H1 (cell line): ENCODE measurements at regions not wholly inside any gene's neighbourhood (a gene's known extent, or its start where the extent isn't known, plus 50 kb on each side); places are given as distances from the start of the nearest gene placed in this dataset.

Source experiments
- CTCF ChIA-PET: fragments of 300-600 bp; sonication (Branson Sonifier 250); formaldehyde crosslinking; loops from one replicate; lab custom pipeline; 2021; ENCODE audit not compliant: partially characterized antibody; lab: Charles Lee
- POLR2A ChIA-PET: fragments of 300-600 bp; sonication (Branson Sonifier 250); formaldehyde crosslinking; loops from one replicate; lab custom pipeline; 2021; ENCODE audit warnings: inconsistent platforms; ENCODE audit not compliant: partially characterized antibody; lab: Charles Lee
- DNase-seq, 2 experiments: peaks; one replicate each; pipeline versions ENCODE4 v3.0.0 to v3.0.0-alpha.2; 2010 to 2022; ENCODE audit warnings: low spot score in 2 of 2, low read depth in 1 of 2, mixed read lengths in 1 of 2
- FAIRE-seq: peaks from 2 replicates; lab custom pipeline; 2011; peaks lifted over from hg19 to GRCh38; lab: Jason Lieb, UNC
- H2AFZ ChIP-seq: 2 replicates; pipeline ENCODE4 v1.8.1; 2012; ENCODE audit warnings: low read length, inconsistent platforms
- H2AK5ac ChIP-seq: 2 replicates; pipeline ENCODE4 v1.6.1; 2013; ENCODE audit warnings: low read depth, low read length
- H2BK120ac ChIP-seq: replicated peaks from 2 replicates; pipeline ENCODE3; 2013; ENCODE audit warnings: low read depth, low read length, inconsistent platforms
- H2BK12ac ChIP-seq: 2 replicates; pipeline ENCODE4 v1.6.1; 2013; ENCODE audit warnings: low read depth, low read length
- H2BK15ac ChIP-seq: 2 replicates; pipeline ENCODE4 v1.6.1; 2013; ENCODE audit warnings: low read length
- H2BK20ac ChIP-seq: 2 replicates; pipeline ENCODE4 v1.6.1; 2013; ENCODE audit warnings: low read length
- H2BK5ac ChIP-seq: 2 replicates; pipeline ENCODE4 v1.6.1; 2013; ENCODE audit warnings: low read depth, low read length
- H3K14ac ChIP-seq: 2 replicates; pipeline ENCODE4 v1.6.1; 2013; ENCODE audit warnings: inconsistent platforms; ENCODE audit not compliant: insufficient read length
- H3K18ac ChIP-seq: 2 replicates; pipeline ENCODE4 v1.6.1; 2013; ENCODE audit warnings: low read length; ENCODE audit errors: extremely low read depth
- H3K23ac ChIP-seq: 2 replicates; pipeline ENCODE4 v1.6.1; 2013; ENCODE audit warnings: inconsistent platforms; ENCODE audit not compliant: insufficient read length
- H3K23me2 ChIP-seq: 2 replicates; pipeline ENCODE4 v1.6.1; 2013; ENCODE audit warnings: low read depth, low read length
- H3K27ac ChIP-seq: 2 replicates; pipeline ENCODE4 v1.6.1; 2011; ENCODE audit warnings: low read depth, low read length, inconsistent platforms
- H3K27me3 ChIP-seq, 4 experiments: replicated peaks in 1 of 4; 1 replicate in 1 of 4; 2 replicates in 3 of 4; pipeline versions ENCODE4 v1.6.1 to v1.8.1; 2011 to 2013; ENCODE audit warnings: low read length in 3 of 4, mild to moderate bottlenecking in 3 of 4, inconsistent platforms in 2 of 4, mixed read lengths in 2 of 4, moderate library complexity in 1 of 4; ENCODE audit not compliant: control insufficient read depth in 3 of 4, insufficient read depth in 3 of 4; ENCODE audit errors: extremely low read depth in 1 of 4
- H3K36me3 ChIP-seq, 4 experiments: 2 replicates each; pipeline versions ENCODE4 v1.6.1 to v1.8.1; 2011 to 2013; ENCODE audit warnings: mild to moderate bottlenecking in 4 of 4, low read length in 3 of 4, moderate library complexity in 2 of 4, control low read depth in 1 of 4, inconsistent platforms in 1 of 4; ENCODE audit not compliant: insufficient read depth in 4 of 4, control insufficient read depth in 2 of 4
- H3K4ac ChIP-seq: replicated peaks from 2 replicates; pipeline ENCODE3; 2013; ENCODE audit warnings: low read length, low read depth, mixed read lengths, inconsistent platforms; ENCODE audit not compliant: insufficient read length
- H3K4me1 ChIP-seq, 4 experiments: replicated peaks in 1 of 4; 1 replicate in 1 of 4; 2 replicates in 3 of 4; pipeline versions ENCODE4 v1.6.1 to v1.8.1; 2011 to 2013; ENCODE audit warnings: low read length in 3 of 4, inconsistent platforms in 2 of 4, mixed read lengths in 1 of 4; ENCODE audit not compliant: insufficient read depth in 4 of 4, control insufficient read depth in 3 of 4
- H3K4me2 ChIP-seq, 2 experiments: 2 replicates each; pipeline versions ENCODE4 v1.6.1 to v1.8.1; 2011 to 2013; ENCODE audit warnings: low read depth in 2 of 2, low read length in 2 of 2, control low read depth in 1 of 2, inconsistent platforms in 1 of 2, mild to moderate bottlenecking in 1 of 2; ENCODE audit not compliant: insufficient read depth in 1 of 2
- H3K4me3 ChIP-seq, 4 experiments: fragments of 200-600, 300-600 bp in 1 of 4; sonication (generic), shearing (Covaris generic), sonication (Bioruptor Twin) in 1 of 4; 2 replicates each; pipeline versions ENCODE4 v1.5.1 to v1.8.1; 2011 to 2016; ENCODE audit warnings: low read length in 4 of 4, low read depth in 3 of 4, control low read depth in 2 of 4, inconsistent platforms in 2 of 4, mild to moderate bottlenecking in 2 of 4, mixed read lengths in 1 of 4, moderate library complexity in 1 of 4; ENCODE audit not compliant: insufficient read depth in 2 of 4; ENCODE audit errors: extremely low read depth in 1 of 4
- H3K56ac ChIP-seq: replicated peaks from 2 replicates; pipeline ENCODE3; 2013; ENCODE audit warnings: low read depth, mild to moderate bottlenecking, mixed read lengths, low read length, inconsistent platforms; ENCODE audit not compliant: insufficient read length
- H3K79me1 ChIP-seq: 2 replicates; pipeline ENCODE4 v1.6.1; 2013; ENCODE audit warnings: low read depth, low read length, control low read depth
- H3K79me2 ChIP-seq, 2 experiments: 2 replicates each; pipeline versions ENCODE4 v1.6.1 to v1.8.1; 2012 to 2013; ENCODE audit warnings: low read length in 2 of 2, mild to moderate bottlenecking in 2 of 2, inconsistent platforms in 1 of 2; ENCODE audit not compliant: insufficient read depth in 2 of 2, control insufficient read depth in 1 of 2
- H3K9ac ChIP-seq, 4 experiments: replicated peaks in 1 of 4; 1 replicate in 1 of 4; 2 replicates in 3 of 4; pipeline versions ENCODE4 v1.6.1 to v1.8.1; 2011 to 2013; ENCODE audit warnings: low read depth in 3 of 4, low read length in 3 of 4, control low read depth in 2 of 4, mild to moderate bottlenecking in 2 of 4, moderate library complexity in 2 of 4, inconsistent platforms in 1 of 4; ENCODE audit errors: extremely low read depth in 1 of 4
- H3K9me3 ChIP-seq, 2 experiments: 2 replicates each; pipeline versions ENCODE4 v1.6.1 to v1.8.1; 2012 to 2013; ENCODE audit warnings: mild to moderate bottlenecking in 2 of 2, moderate library complexity in 2 of 2, control low read depth in 1 of 2, inconsistent platforms in 1 of 2, low read depth in 1 of 2, low read length in 1 of 2, mixed read lengths in 1 of 2; ENCODE audit not compliant: insufficient read depth in 2 of 2
- H4K20me1 ChIP-seq, 2 experiments: replicated peaks in 1 of 2; 2 replicates each; pipeline versions ENCODE3 to v1.8.1; 2011 to 2013; ENCODE audit warnings: inconsistent platforms in 2 of 2, low read length in 2 of 2, mild to moderate bottlenecking in 1 of 2; ENCODE audit not compliant: insufficient read depth in 2 of 2, control insufficient read depth in 1 of 2
- H4K5ac ChIP-seq: 2 replicates; pipeline ENCODE4 v1.6.1; 2013; ENCODE audit warnings: low read length, low read depth, mixed read lengths, inconsistent platforms; ENCODE audit not compliant: insufficient read length
- H4K8ac ChIP-seq: 2 replicates; pipeline ENCODE4 v1.8.0; 2013; ENCODE audit warnings: mild to moderate bottlenecking, moderate library complexity, low read length, inconsistent platforms; ENCODE audit not compliant: insufficient read depth; ENCODE audit errors: extremely low read depth
- H4K91ac ChIP-seq: replicated peaks from 2 replicates; pipeline ENCODE3; 2013; ENCODE audit warnings: low read length, mixed read lengths, inconsistent platforms; ENCODE audit not compliant: insufficient read length
- EZH2 ChIP-seq: fragments of 200-600 bp; sonication (generic); IDR thresholded peaks from 2 replicates; pipeline ENCODE4 v1.7.1; 2012; ENCODE audit warnings: low read depth, mild to moderate bottlenecking, moderate library complexity, low read length, inconsistent platforms; ENCODE audit not compliant: severe bottlenecking
- SRF ChIP-seq: IDR thresholded peaks from 2 replicates; pipeline ENCODE4 v1.6.1; 2011; ENCODE audit warnings: mild to moderate bottlenecking, low read depth, low read length, moderate library complexity
- TBP ChIP-seq: IDR thresholded peaks from 2 replicates; pipeline ENCODE4 v1.6.1; 2011; ENCODE audit warnings: low read depth, low read length, improper control_type of control experiment
- WGBS, 2 experiments: shearing (Covaris generic) in 1 of 2; methylation state at CpG; one replicate each; pipeline versions ENCODE4 v1.1.6 to v1.1.7; 2013 to 2015; ENCODE audit warnings: low lambda C conversion rate in 2 of 2, mixed read lengths in 2 of 2, inconsistent platforms in 1 of 2, low coverage in 1 of 2, missing lambda C conversion rate in 1 of 2; ENCODE audit not compliant: insufficient replicate concordance in 2 of 2, insufficient coverage in 1 of 2, insufficient read length in 1 of 2; ENCODE audit errors: extremely low coverage in 1 of 2, missing lambda C conversion rate in 1 of 2; 5-methylcytosine and 5-hydroxymethylcytosine counted together
- TF ChIP-seq, protein P1 (sequence below): IDR thresholded peaks from 2 replicates; pipeline ENCODE4 v1.6.1; 2012; ENCODE audit warnings: low read length, inconsistent platforms

DNA sequence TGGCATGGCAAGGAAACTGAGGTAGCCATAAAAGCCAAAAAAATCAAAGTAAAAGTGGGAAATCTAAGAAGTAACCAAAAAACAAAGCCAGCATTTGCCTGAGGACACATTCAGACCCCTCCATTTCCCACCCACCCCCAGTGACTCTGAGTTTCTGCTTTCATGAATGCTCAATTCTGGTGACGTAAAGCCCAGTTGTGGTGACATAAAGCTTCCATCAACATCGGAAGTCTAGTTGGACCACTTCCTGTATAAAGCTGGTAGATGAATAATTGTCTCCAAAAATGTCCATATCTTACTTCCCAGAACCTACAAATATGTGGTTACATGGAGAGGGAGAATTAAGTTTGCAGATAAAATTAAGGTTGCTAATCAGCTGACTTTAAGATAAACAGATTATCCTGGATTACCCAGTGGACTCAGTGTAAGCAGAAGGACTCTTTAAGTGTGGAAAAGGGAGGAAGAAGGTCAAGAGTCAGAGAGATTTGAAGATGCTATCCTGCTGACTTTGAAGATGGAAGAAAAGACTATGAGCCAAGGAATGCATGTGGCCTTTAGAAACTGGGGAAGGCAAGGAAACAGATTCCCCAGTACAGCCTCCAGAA, 62.0 kb upstream of the ST3GAL6 start:
- Histone ChIP-seq H3K23ac (no peak overlapping the region), H2BK15ac (no peak overlapping the region), H3K23me2 (no peaks in the 10 kb centered on the region), H2BK5ac (no peak overlapping the region), H2AFZ (no peak overlapping the region), H3K27me3 (no peaks in the 10 kb centered on the region), H3K27ac (no peak overlapping the region), H2BK120ac (no peak overlapping the region), H2AK5ac (no peak overlapping the region), H4K8ac (no peak overlapping the region), H3K14ac (no peak overlapping the region), H4K91ac (no peak overlapping the region), H3K36me3 (no peaks in the 10 kb centered on the region), H3K9ac (no peak overlapping the region), H3K79me2 (no peaks in the 10 kb centered on the region), H2BK20ac (no peak overlapping the region), H4K20me1 (no peaks in the 10 kb centered on the region), H3K9me3 (no peaks in the 10 kb centered on the region), H3K79me1 (no peaks in the 10 kb centered on the region), H2BK12ac (no peak overlapping the region), H3K56ac (no peak overlapping the region), H3K4ac (no peak overlapping the region), H3K4me2 (no peak overlapping the region), H3K4me1 (no peaks in the 10 kb centered on the region), H3K4me3 (no peak overlapping the region), H4K5ac (no peak overlapping the region), H3K18ac (no peak overlapping the region)
- POLR2A ChIA-PET = no interaction called here
- WGBS, 2 experiments = 86% methylated on average over 2 of the region's 2 CpGs; no CpG with 5 or more reads in 1 of the 2 experiments
- FAIRE-seq (no peak), DNase-seq (no peak)
- CTCF ChIA-PET = interaction anchor here (0.9 to 1.2 kb wide), 2 partner anchors 10 to 293 kb away, joined by 3 to 4 read pairs; no protein-coding TSS in a partner anchor
- TF ChIP-seq TBP (no peak), EZH2 (no peak), SRF (no peak)
- TF ChIP-seq, protein P1, sequence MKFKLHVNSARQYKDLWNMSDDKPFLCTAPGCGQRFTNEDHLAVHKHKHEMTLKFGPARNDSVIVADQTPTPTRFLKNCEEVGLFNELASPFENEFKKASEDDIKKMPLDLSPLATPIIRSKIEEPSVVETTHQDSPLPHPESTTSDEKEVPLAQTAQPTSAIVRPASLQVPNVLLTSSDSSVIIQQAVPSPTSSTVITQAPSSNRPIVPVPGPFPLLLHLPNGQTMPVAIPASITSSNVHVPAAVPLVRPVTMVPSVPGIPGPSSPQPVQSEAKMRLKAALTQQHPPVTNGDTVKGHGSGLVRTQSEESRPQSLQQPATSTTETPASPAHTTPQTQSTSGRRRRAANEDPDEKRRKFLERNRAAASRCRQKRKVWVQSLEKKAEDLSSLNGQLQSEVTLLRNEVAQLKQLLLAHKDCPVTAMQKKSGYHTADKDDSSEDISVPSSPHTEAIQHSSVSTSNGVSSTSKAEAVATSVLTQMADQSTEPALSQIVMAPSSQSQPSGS = no peak
